SK-N-SH (cell line): ENCODE measurements at regions not wholly inside any gene's neighbourhood (a gene's known extent, or its start where the extent isn't known, plus 50 kb on each side); places are given as distances from the start of the nearest gene placed in this dataset.

Experiments
- CTCF ChIA-PET: fragments of 300-600, 350-600 bp; formaldehyde crosslinking; extraction: SDS; loops from one replicate; lab custom pipeline; 2021; lab: Yijun Ruan, JAX
- POLR2A ChIA-PET: fragments of 350-600 bp; sonication (Branson Sonifier 250); formaldehyde crosslinking; extraction: SDS; loops from one replicate; lab custom pipeline; 2020; ENCODE audit warnings: antibody characterized with exemption, inconsistent platforms; lab: Yijun Ruan, JAX
- DNase-seq: peaks from one replicate; pipeline ENCODE4 v3.0.0; 2012
- H2AFZ ChIP-seq: fragments of 200-600 bp; sonication (generic); 2 replicates; pipeline ENCODE4 v1.8.1; 2016; ENCODE audit warnings: antibody characterized with exemption, mild to moderate bottlenecking, low read depth
- H3F3A ChIP-seq: fragments of 200-600 bp; sonication (generic); replicated peaks from 2 replicates; pipeline ENCODE3; 2016; ENCODE audit warnings: antibody characterized with exemption, mild to moderate bottlenecking; ENCODE audit not compliant: insufficient read depth
- H3K27ac ChIP-seq, 2 experiments: fragments of 200-500 bp in 1 of 2; fragments of 200-600 bp in 1 of 2; sonication (Bioruptor generic) in 1 of 2; sonication (generic), shearing (Covaris generic) in 1 of 2; 2 replicates each; pipeline versions ENCODE4 v1.5.1 to v1.6.1; 2014 to 2016; ENCODE audit warnings: low read depth in 2 of 2, inconsistent platforms in 1 of 2, low read length in 1 of 2, mild to moderate bottlenecking in 1 of 2, mixed read lengths in 1 of 2
- H3K27me3 ChIP-seq: fragments of 200-600 bp; sonication (generic), shearing (Covaris generic); 2 replicates; pipeline ENCODE4 v1.6.1; 2016; ENCODE audit warnings: mixed run types; ENCODE audit not compliant: insufficient read depth
- H3K36me3 ChIP-seq, 2 experiments: fragments of 200-500 bp in 1 of 2; fragments of 200-600 bp in 1 of 2; sonication (Bioruptor generic) in 1 of 2; sonication (generic) in 1 of 2; replicated peaks in 1 of 2; 2 replicates each; pipeline versions ENCODE3 to v1.5.1; 2014 to 2016; ENCODE audit warnings: low read length in 1 of 2, mild to moderate bottlenecking in 1 of 2; ENCODE audit not compliant: insufficient read depth in 2 of 2, control insufficient read depth in 1 of 2
- H3K4me1 ChIP-seq, 2 experiments: fragments of 200-500 bp in 1 of 2; fragments of 200-600 bp in 1 of 2; sonication (Bioruptor generic) in 1 of 2; sonication (generic), shearing (Covaris generic) in 1 of 2; 2 replicates each; pipeline versions ENCODE4 v1.5.1 to v1.6.1; 2014 to 2016; ENCODE audit warnings: low read depth in 1 of 2, low read length in 1 of 2, mixed run types in 1 of 2; ENCODE audit not compliant: insufficient read depth in 2 of 2, control insufficient read depth in 1 of 2
- H3K4me2 ChIP-seq: fragments of 200-600 bp; sonication (generic), shearing (Covaris generic); 2 replicates; pipeline ENCODE4 v1.6.1; 2017; ENCODE audit warnings: mixed run types
- H3K4me3 ChIP-seq, 2 experiments: fragments of 200-500 bp in 1 of 2; fragments of 200-600 bp in 1 of 2; sonication (Bioruptor generic) in 1 of 2; sonication (generic), shearing (Covaris generic) in 1 of 2; 2 replicates each; pipeline versions ENCODE4 v1.5.1 to v1.8.1; 2014 to 2016; ENCODE audit warnings: low read depth in 2 of 2, inconsistent platforms in 1 of 2, low read length in 1 of 2, mild to moderate bottlenecking in 1 of 2, mixed read lengths in 1 of 2, moderate library complexity in 1 of 2
- H3K79me2 ChIP-seq: fragments of 200-600 bp; sonication (generic); 2 replicates; pipeline ENCODE4 v1.8.1; 2017; ENCODE audit warnings: mild to moderate bottlenecking; ENCODE audit not compliant: insufficient read depth
- H3K9ac ChIP-seq: fragments of 200-600 bp; sonication (generic); 2 replicates; pipeline ENCODE4 v1.6.1; 2017; ENCODE audit warnings: mixed run types
- H3K9me2 ChIP-seq: fragments of 200-600 bp; sonication (generic); 2 replicates; pipeline ENCODE4 v1.6.1; 2017; ENCODE audit warnings: mixed run types
- H3K9me3 ChIP-seq: fragments of 200-600 bp; sonication (generic); 2 replicates; pipeline ENCODE4 v1.6.1; 2017; ENCODE audit warnings: mixed run types, mild to moderate bottlenecking, moderate library complexity
- H4K20me1 ChIP-seq: fragments of 200-600 bp; sonication (generic); 2 replicates; pipeline ENCODE4 v1.6.1; 2017; ENCODE audit warnings: mild to moderate bottlenecking, mixed run types; ENCODE audit not compliant: insufficient read depth
- CHD2 ChIP-seq: fragments of 150-350 bp; IDR thresholded peaks from 2 replicates; pipeline ENCODE4 v1.6.1; 2018; ENCODE audit warnings: low read length; ENCODE audit not compliant: partially characterized antibody
- ELF1 ChIP-seq: IDR thresholded peaks from 2 replicates; pipeline ENCODE4 v1.4.0; 2012
- EP300 ChIP-seq, 2 experiments: IDR thresholded peaks; 2 replicates each; pipeline versions ENCODE4 v1.4.0 to v1.6.1; 2012; ENCODE audit warnings: borderline replicate concordance in 1 of 2, low read depth in 1 of 2, low read length in 1 of 2
- FOXM1 ChIP-seq: IDR thresholded peaks from 2 replicates; pipeline ENCODE4 v1.4.0; 2012; ENCODE audit warnings: low read depth, mild to moderate bottlenecking
- GABPA ChIP-seq: IDR thresholded peaks from 2 replicates; pipeline ENCODE4 v1.4.0; 2012; ENCODE audit warnings: low read depth, mild to moderate bottlenecking
- JUND ChIP-seq: IDR thresholded peaks from 2 replicates; pipeline ENCODE4 v1.4.0; 2012
- MEF2A ChIP-seq: IDR thresholded peaks from 2 replicates; pipeline ENCODE4 v1.4.0; 2012; ENCODE audit warnings: low read depth, borderline replicate concordance
- POLR2AphosphoS5 ChIP-seq: IDR thresholded peaks from 2 replicates; pipeline ENCODE4 v1.6.1; 2012; ENCODE audit warnings: low read depth, low read length
- RCOR1 ChIP-seq: fragments of 150-350 bp; IDR thresholded peaks from 2 replicates; pipeline ENCODE4 v1.6.1; 2017; ENCODE audit warnings: antibody characterized with exemption, low read length
- RFX5 ChIP-seq: IDR thresholded peaks from 2 replicates; pipeline ENCODE4 v1.6.1; 2012; ENCODE audit warnings: mild to moderate bottlenecking, improper control_type of control experiment, low read length
- SMC3 ChIP-seq: IDR thresholded peaks from 2 replicates; pipeline ENCODE4 v1.6.1; 2012; ENCODE audit warnings: low read depth, low read length, improper control_type of control experiment
- TCF12 ChIP-seq: IDR thresholded peaks from 2 replicates; pipeline ENCODE4 v1.4.0; 2012
- YY1 ChIP-seq: IDR thresholded peaks from 2 replicates; pipeline ENCODE4 v1.4.0; 2012; ENCODE audit warnings: low read depth, mild to moderate bottlenecking
- WGBS: methylation state at CpG from one replicate; pipeline ENCODE4 v1.1.6; 2017; ENCODE audit warnings: low lambda C conversion rate; 5-methylcytosine and 5-hydroxymethylcytosine counted together
- TF ChIP-seq, protein P1 (sequence below): fragments of 150-350 bp; IDR thresholded peaks from 2 replicates; pipeline ENCODE4 v1.6.1; 2016; ENCODE audit warnings: mild to moderate bottlenecking, low read depth, low read length
- TF ChIP-seq, protein P2 (sequence below): IDR thresholded peaks from 2 replicates; pipeline ENCODE4 v1.4.0; 2012; ENCODE audit warnings: low read depth, borderline replicate concordance
- TF ChIP-seq, protein P3 (sequence below): IDR thresholded peaks from 2 replicates; pipeline ENCODE4 v1.6.1; 2012; ENCODE audit warnings: mild to moderate bottlenecking, low read depth, low read length, moderate library complexity

DNA sequence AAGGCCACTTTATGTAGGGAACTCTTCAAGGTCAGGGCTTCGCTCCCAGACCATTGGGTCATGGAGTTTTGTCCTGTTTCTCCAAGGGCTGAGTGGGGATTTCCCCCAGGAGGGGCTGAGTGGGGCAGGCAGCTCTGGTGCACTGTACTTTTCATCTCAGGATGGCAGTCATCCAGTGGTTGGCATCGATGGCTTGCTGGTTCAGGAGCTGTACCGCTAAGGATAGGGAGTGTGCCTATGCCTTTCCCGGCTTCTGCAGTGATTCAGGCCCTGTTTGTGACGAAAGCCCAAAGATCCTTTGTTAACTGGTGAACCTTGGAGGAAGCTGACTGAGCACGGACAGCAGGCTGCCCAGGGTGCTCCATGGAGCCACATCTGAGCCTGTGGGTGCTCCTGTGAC, 100.1 kb upstream of the GADD45A start:
- no peak overlapping the region for H3K9ac ChIP-seq
- H3K79me2 ChIP-seq = no peaks in the 10 kb centered on the region
- no peaks in the 10 kb centered on the region for H3K9me2 ChIP-seq
- H3K4me1 ChIP-seq = peaks cover 0 to 12% of the 10 kb centered on the region in 2 experiments; a peak in 2 of 4 replicates
- CTCF ChIA-PET = interaction anchor here (2.5 kb wide), 1 partner anchor 24 kb away, joined by 18 read pairs; no protein-coding TSS in a partner anchor
- no peaks in the 10 kb centered on the region for H3K36me3 ChIP-seq
- TF ChIP-seq POLR2AphosphoS5 = no peak
- no peak for TF ChIP-seq FOXM1
- TF ChIP-seq ELF1 = no peak
- no peak for TF ChIP-seq GABPA
- TF ChIP-seq TCF12 = no peak
- TF ChIP-seq MEF2A = no peak
- no peaks in the 10 kb centered on the region for H3F3A ChIP-seq
- no peak overlapping the region for H3K4me3 ChIP-seq
- H2AFZ ChIP-seq = no peak overlapping the region
- H3K27me3 ChIP-seq = no peaks in the 10 kb centered on the region
- no peak for DNase-seq
- H4K20me1 ChIP-seq = no peaks in the 10 kb centered on the region
- no peaks in the 10 kb centered on the region for H3K9me3 ChIP-seq
- H3K27ac ChIP-seq = no peak overlapping the region
- no peak overlapping the region for H3K4me2 ChIP-seq
- POLR2A ChIA-PET = no interaction called here
- 89% methylated on average over 3 of the region's 6 CpGs for WGBS

DNA sequence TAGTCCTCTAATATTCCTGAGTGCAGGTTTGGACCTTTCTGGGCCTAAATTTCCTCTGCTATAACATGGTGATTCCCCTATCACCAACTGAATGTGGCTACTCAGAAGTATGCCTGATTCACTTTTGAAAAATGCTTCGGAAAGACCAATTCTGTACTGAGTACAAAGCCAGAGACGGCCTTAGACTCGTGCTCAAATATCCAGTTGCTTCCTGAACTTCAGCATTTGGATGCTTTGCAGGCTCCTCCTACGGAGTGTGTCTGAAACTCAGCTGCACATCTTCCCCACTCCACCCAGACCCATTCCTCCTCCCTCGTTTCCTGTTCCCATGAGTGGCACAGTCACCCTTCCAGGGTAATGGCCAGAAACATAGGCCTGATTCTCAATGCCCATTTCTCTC, 98.4 kb upstream of the GADD45A start:
- Histone ChIP-seq H4K20me1 (no peaks in the 10 kb centered on the region), H3K27me3 (no peaks in the 10 kb centered on the region), H3K9ac (no peak overlapping the region), H3K4me2 (no peak overlapping the region), H3K36me3 (no peaks in the 10 kb centered on the region), H3K79me2 (no peaks in the 10 kb centered on the region), H3F3A (no peaks in the 10 kb centered on the region), H3K27ac (no peak overlapping the region), H3K9me2 (no peaks in the 10 kb centered on the region), H3K9me3 (no peaks in the 10 kb centered on the region), H3K4me3 (no peak overlapping the region), H3K4me1 (peaks cover 0 to 20% of the 10 kb centered on the region in 2 experiments; a peak in 2 of 4 replicates), H2AFZ (no peak overlapping the region)
- ChIA-PET CTCF (interaction anchor here (1.0 to 1.7 kb wide), 3 partner anchors 25 to 174 kb away, joined by 3 to 7 read pairs (median 4); no protein-coding TSS in a partner anchor), POLR2A (no interaction called here)
- DNase-seq = no peak
- TF ChIP-seq, protein P1, sequence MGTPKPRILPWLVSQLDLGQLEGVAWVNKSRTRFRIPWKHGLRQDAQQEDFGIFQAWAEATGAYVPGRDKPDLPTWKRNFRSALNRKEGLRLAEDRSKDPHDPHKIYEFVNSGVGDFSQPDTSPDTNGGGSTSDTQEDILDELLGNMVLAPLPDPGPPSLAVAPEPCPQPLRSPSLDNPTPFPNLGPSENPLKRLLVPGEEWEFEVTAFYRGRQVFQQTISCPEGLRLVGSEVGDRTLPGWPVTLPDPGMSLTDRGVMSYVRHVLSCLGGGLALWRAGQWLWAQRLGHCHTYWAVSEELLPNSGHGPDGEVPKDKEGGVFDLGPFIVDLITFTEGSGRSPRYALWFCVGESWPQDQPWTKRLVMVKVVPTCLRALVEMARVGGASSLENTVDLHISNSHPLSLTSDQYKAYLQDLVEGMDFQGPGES = no peak
- TF ChIP-seq, protein P2, sequence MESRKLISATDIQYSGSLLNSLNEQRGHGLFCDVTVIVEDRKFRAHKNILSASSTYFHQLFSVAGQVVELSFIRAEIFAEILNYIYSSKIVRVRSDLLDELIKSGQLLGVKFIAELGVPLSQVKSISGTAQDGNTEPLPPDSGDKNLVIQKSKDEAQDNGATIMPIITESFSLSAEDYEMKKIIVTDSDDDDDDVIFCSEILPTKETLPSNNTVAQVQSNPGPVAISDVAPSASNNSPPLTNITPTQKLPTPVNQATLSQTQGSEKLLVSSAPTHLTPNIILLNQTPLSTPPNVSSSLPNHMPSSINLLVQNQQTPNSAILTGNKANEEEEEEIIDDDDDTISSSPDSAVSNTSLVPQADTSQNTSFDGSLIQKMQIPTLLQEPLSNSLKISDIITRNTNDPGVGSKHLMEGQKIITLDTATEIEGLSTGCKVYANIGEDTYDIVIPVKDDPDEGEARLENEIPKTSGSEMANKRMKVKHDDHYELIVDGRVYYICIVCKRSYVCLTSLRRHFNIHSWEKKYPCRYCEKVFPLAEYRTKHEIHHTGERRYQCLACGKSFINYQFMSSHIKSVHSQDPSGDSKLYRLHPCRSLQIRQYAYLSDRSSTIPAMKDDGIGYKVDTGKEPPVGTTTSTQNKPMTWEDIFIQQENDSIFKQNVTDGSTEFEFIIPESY = no peak
- TF ChIP-seq RFX5 (no peak), FOXM1 (no peak), SMC3 (no peak), EP300 (IDR thresholded peaks at IDR 0.05; ENCODE audit: borderline replicate concordance in 1 of 2, low read depth in 1 of 2, low read length in 1 of 2) (no peak), YY1 (no peak), ELF1 (no peak), CHD2 (no peak), RCOR1 (no peak), MEF2A (no peak), JUND (no peak)
- TF ChIP-seq, protein P3, sequence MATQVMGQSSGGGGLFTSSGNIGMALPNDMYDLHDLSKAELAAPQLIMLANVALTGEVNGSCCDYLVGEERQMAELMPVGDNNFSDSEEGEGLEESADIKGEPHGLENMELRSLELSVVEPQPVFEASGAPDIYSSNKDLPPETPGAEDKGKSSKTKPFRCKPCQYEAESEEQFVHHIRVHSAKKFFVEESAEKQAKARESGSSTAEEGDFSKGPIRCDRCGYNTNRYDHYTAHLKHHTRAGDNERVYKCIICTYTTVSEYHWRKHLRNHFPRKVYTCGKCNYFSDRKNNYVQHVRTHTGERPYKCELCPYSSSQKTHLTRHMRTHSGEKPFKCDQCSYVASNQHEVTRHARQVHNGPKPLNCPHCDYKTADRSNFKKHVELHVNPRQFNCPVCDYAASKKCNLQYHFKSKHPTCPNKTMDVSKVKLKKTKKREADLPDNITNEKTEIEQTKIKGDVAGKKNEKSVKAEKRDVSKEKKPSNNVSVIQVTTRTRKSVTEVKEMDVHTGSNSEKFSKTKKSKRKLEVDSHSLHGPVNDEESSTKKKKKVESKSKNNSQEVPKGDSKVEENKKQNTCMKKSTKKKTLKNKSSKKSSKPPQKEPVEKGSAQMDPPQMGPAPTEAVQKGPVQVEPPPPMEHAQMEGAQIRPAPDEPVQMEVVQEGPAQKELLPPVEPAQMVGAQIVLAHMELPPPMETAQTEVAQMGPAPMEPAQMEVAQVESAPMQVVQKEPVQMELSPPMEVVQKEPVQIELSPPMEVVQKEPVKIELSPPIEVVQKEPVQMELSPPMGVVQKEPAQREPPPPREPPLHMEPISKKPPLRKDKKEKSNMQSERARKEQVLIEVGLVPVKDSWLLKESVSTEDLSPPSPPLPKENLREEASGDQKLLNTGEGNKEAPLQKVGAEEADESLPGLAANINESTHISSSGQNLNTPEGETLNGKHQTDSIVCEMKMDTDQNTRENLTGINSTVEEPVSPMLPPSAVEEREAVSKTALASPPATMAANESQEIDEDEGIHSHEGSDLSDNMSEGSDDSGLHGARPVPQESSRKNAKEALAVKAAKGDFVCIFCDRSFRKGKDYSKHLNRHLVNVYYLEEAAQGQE = no peak
- WGBS = 72% methylated on average over 5 of the region's 5 CpGs
